Esophagus (tissue), 2 donors: ENCODE measurements at regions not wholly inside any gene's neighbourhood (a gene's known extent, or its start where the extent isn't known, plus 50 kb on each side); places are given as distances from the start of the nearest gene placed in this dataset.

ENCODE experiments used
- H3K27ac ChIP-seq, 2 donors: one replicate each; pipeline ENCODE4 v1.5.1; 2013; ENCODE audit warnings: low read depth in 2 of 2, mild to moderate bottlenecking in 2 of 2, inconsistent platforms in 1 of 2, low read length in 1 of 2, moderate library complexity in 1 of 2
- H3K27me3 ChIP-seq, 2 donors: one replicate each; pipeline ENCODE4 v1.6.1; 2013; ENCODE audit warnings: low read length in 2 of 2, control low read depth in 1 of 2, mild to moderate bottlenecking in 1 of 2; ENCODE audit not compliant: insufficient read depth in 2 of 2, control insufficient read depth in 1 of 2
- H3K36me3 ChIP-seq, 2 donors: one replicate each; pipeline ENCODE4 v1.6.1; 2013; ENCODE audit warnings: low read length in 1 of 2; ENCODE audit not compliant: control insufficient read depth in 2 of 2, insufficient read depth in 2 of 2
- H3K4me1 ChIP-seq, 2 donors: one replicate each; pipeline ENCODE4 v1.6.1; 2013; ENCODE audit warnings: low read length in 1 of 2; ENCODE audit not compliant: control insufficient read depth in 2 of 2, insufficient read depth in 2 of 2
- H3K4me3 ChIP-seq, 2 donors: one replicate each; pipeline ENCODE4 v1.5.1; 2013; ENCODE audit warnings: low read length in 2 of 2, mild to moderate bottlenecking in 2 of 2, low read depth in 1 of 2, moderate library complexity in 1 of 2
- H3K9me3 ChIP-seq, 2 donors: one replicate each; pipeline ENCODE4 v1.6.1; 2013; ENCODE audit warnings: mild to moderate bottlenecking in 2 of 2, low read depth in 1 of 2, low read length in 1 of 2, moderate library complexity in 1 of 2; ENCODE audit not compliant: control insufficient read depth in 2 of 2, insufficient read depth in 1 of 2
- WGBS, 2 donors: extraction: QIAGEN DNeasy Blood & Tissue Kit; methylation state at CpG; one replicate each; pipeline ENCODE4 v1.1.7; 2013; 5-methylcytosine and 5-hydroxymethylcytosine counted together
- donor health status: healthy with polysubstance abuse.
- donor health status: Bipolar disorder and iron deficiency.

DNA sequence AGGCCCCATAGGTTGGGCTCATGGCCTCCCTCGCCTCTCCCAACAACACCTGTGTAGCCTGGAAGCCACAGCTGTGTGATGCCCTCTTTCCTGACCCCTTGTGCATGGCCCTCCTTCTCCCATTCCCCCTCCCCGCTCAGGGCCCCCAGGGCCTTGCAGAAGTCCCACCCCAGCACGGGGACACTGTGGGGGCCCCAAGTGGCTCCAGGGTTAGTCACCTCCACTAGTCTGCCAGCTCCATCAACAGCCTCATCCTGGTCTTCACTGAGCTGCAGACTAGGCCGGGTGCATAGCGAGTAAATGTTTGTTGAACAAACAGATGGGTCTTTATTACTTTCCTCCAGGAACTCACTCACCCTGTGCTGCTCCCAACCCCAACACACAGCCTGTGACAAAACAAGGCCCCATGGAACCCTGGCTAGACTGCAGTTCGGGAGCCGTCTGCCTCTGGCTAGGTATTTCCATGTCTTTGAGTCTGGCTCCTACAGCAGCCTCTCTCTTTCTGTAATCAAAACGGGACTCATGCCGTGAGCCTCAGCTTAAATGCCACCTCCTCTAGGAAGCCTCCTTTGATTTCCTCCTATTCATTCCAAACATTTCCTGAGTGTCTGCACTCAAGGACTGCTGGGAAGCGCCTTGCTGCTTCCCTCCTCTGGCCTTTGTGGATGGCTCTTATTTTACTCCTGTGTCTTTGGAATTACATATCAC lies 109.9 kb upstream of the ID2 start:
- no peaks in the 10 kb centered on the region for H3K9me3 ChIP-seq
- no peaks in the 10 kb centered on the region for H3K36me3 ChIP-seq
- no peak overlapping the region for H3K4me3 ChIP-seq
- H3K27me3 ChIP-seq: no peaks in the 10 kb centered on the region
- 85 to 88% methylated on average over 10 of the region's 10 CpGs for WGBS, 2 donors
- H3K27ac ChIP-seq: no peak overlapping the region
- peaks cover 3 to 6% of the 10 kb centered on the region in 2 donors for H3K4me1 ChIP-seq

DNA sequence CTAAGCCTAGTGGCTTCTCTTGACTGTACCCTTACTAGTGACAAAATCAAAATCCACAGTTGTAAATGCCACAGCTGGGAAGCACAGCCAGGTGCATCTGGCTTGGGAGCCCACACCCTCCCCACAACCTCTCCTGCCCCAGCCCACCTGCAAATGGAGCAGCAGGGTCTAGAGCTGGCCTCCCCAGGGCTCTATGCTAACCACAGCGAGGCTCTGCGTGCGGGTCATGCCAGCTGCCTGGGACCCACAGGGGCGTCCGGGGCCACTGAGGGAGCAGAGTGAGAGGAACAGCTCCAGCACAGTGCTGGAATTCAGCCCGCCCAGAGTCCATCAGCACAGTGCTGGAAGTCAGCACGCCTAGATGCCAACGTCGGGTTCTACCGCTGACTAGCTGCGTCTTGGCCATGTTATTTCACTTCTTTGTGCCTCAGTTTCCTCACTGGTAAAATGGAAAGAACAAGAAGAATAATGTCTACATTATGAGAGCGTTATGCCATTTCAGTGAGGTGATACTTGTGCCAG lies 109.1 kb upstream of the ID2 start:
- Histone ChIP-seq H3K9me3 (no peaks in the 10 kb centered on the region), H3K4me1 (peaks cover 3 to 6% of the 10 kb centered on the region in 2 donors), H3K4me3 (no peak overlapping the region), H3K36me3 (no peaks in the 10 kb centered on the region), H3K27me3 (no peaks in the 10 kb centered on the region), H3K27ac (no peak overlapping the region)
- WGBS, 2 donors: 96 to 98% methylated on average over 12 of the region's 12 CpGs

- 85 to 94% methylated on average over 22 of the region's 22 CpGs for WGBS, 2 donors
- H3K36me3 ChIP-seq: no peaks in the 10 kb centered on the region
- no peaks in the 10 kb centered on the region for H3K27me3 ChIP-seq
- no peak overlapping the region for H3K27ac ChIP-seq
- H3K4me1 ChIP-seq: peaks cover 3 to 6% of the 10 kb centered on the region in 2 donors
- no peaks in the 10 kb centered on the region for H3K9me3 ChIP-seq
- no peak overlapping the region for H3K4me3 ChIP-seq
Measured at GRCh38 chr2:8573234-8573941, 108.5 kb upstream of the ID2 start.

DNA sequence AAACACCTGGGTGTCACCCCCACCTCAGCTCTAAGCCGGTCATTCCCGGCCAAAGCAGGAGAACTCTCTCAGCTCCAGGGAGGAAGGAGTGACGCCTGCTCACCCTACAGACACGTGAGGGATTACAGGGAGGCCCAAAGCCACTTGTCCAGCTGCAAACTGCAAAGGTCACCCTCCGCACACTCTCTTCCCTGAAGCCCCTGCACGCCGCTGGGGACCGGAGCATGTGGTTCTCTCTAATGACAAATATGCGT lies 108.0 kb upstream of the ID2 start:
- no peaks in the 10 kb centered on the region for H3K27me3 ChIP-seq

GRCh38 chr2:8574196-8575037 lies 107.4 kb upstream of the ID2 start:
- Histone ChIP-seq H3K27ac (no peak overlapping the region), H3K36me3 (no peaks in the 10 kb centered on the region), H3K4me1 (peaks cover 3 to 4% of the 10 kb centered on the region in 2 donors), H3K9me3 (no peaks in the 10 kb centered on the region), H3K4me3 (no peak overlapping the region), H3K27me3 (no peaks in the 10 kb centered on the region)
- WGBS, 2 donors: 71 to 90% methylated on average over 24 of the region's 24 CpGs

More for the DNA sequence above, 108.0 kb upstream of the ID2 start:
- 92 to 95% methylated on average over 9 of the region's 9 CpGs for WGBS, 2 donors
- Histone ChIP-seq H3K4me3 (no peak overlapping the region), H3K36me3 (no peaks in the 10 kb centered on the region), H3K4me1 (peaks cover 3 to 6% of the 10 kb centered on the region in 2 donors), H3K9me3 (no peaks in the 10 kb centered on the region), H3K27ac (no peak overlapping the region)

- H3K9me3 ChIP-seq: no peaks in the 10 kb centered on the region
- H3K27me3 ChIP-seq: no peaks in the 10 kb centered on the region
- H3K4me1 ChIP-seq: peaks cover 3 to 4% of the 10 kb centered on the region in 2 donors
- WGBS, 2 donors: 56 to 59% methylated on average over 24 of the region's 24 CpGs
- no peak overlapping the region for H3K4me3 ChIP-seq
- H3K27ac ChIP-seq: no peak overlapping the region
- no peaks in the 10 kb centered on the region for H3K36me3 ChIP-seq
Measured at GRCh38 chr2:8575038-8575833, 106.6 kb upstream of the ID2 start.

GRCh38 chr2:8575834-8576423 lies 105.9 kb upstream of the ID2 start:
- Histone ChIP-seq H3K27me3 (no peaks in the 10 kb centered on the region), H3K36me3 (no peaks in the 10 kb centered on the region), H3K4me1 (peaks cover 3 to 4% of the 10 kb centered on the region in 2 donors), H3K4me3 (no peak overlapping the region), H3K9me3 (no peaks in the 10 kb centered on the region), H3K27ac (no peak overlapping the region)
- 70 to 75% methylated on average over 14 of the region's 14 CpGs for WGBS, 2 donors

GRCh38 chr2:8576525-8577167 lies 105.2 kb upstream of the ID2 start:
- Histone ChIP-seq H3K9me3 (no peaks in the 10 kb centered on the region), H3K27me3 (no peaks in the 10 kb centered on the region), H3K27ac (no peak overlapping the region), H3K4me1 (peaks cover 3 to 4% of the 10 kb centered on the region in 2 donors), H3K36me3 (no peaks in the 10 kb centered on the region), H3K4me3 (no peak overlapping the region)
- WGBS, 2 donors: 66 to 67% methylated on average over 12 of the region's 12 CpGs
